GM12872 (cell line): ENCODE measurements at regions not wholly inside any gene's neighbourhood (a gene's known extent, or its start where the extent isn't known, plus 50 kb on each side); places are given as distances from the start of the nearest gene placed in this dataset.

Experiments
- CTCF ChIP-seq: IDR thresholded peaks from 3 replicates; pipeline ENCODE4 v1.5.1; 2011; ENCODE audit warnings: low read depth, mild to moderate bottlenecking, low read length, moderate library complexity; ENCODE audit not compliant: insufficient read depth

DNA sequence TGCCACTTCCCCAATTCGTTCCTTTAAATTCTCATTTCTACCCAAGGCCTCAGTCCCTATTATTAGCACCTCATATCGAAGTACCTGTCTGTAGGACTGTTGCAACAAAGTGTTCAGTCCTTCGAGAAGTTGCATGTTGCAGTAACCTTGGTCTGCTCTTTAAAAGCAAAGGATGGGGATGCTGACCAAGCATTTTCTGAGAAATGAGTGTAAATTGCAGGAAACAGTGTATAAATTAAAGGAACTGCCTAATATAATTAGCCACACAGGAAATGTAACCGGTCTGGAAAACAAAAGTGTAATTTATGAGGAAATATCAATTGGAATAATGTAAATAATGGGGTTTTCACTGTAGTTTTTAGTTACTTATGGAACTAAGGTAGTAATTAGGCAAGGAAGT, 261.9 kb upstream of the ARID1B start:
- TF ChIP-seq CTCF, result no peak

- TF ChIP-seq CTCF, result no peak
Observed at GRCh38 chr6:156513504-156513903, 263.7 kb upstream of the ARID1B start.

DNA sequence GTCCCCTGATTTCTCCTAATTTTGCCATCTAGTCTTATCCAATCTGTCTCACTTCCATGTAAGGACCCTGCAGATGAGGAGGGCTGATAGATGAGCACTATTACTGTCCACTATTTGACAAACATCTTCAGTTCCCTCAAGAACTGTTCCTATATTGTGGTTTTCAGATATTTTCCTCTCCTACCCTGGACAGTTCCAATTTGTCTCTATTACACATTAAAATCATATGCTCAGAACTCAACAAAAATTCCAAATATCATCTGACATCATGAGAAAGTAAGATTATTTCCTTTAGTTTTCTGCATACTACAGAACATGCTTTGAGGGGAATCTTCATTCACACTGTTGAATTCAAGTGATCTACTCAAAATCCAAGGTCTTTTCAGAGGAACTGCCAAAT, 265.6 kb upstream of the ARID1B start:
- TF ChIP-seq CTCF, result no peak

GRCh38 chr6:156511051-156511450, 266.1 kb upstream of the ARID1B start:
- no peak for TF ChIP-seq CTCF

GRCh38 chr6:156510242-156510641, 266.9 kb upstream of the ARID1B start:
- TF ChIP-seq CTCF, result no peak

GRCh38 chr6:156509496-156509895, 267.7 kb upstream of the ARID1B start:
- no peak for TF ChIP-seq CTCF

DNA sequence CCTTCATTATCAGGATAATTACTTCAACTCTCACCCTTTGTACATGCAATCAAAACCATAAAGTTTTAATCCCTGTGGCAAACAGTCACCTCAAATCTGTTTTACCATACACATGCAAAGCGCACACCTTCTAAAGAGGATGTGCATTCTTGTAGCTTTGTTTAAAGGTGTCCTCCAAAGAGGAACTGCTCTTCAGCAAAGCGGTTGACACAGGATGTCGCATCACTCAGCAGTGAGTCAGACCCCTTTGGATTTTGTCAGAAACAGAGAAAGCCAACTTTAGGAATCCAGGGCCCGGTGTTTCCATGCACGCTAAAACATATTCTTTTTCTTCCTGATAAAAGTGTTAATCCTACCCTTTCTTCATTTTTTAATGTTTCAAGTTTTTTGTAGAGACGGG, 268.3 kb upstream of the ARID1B start:
- no peak for TF ChIP-seq CTCF

DNA sequence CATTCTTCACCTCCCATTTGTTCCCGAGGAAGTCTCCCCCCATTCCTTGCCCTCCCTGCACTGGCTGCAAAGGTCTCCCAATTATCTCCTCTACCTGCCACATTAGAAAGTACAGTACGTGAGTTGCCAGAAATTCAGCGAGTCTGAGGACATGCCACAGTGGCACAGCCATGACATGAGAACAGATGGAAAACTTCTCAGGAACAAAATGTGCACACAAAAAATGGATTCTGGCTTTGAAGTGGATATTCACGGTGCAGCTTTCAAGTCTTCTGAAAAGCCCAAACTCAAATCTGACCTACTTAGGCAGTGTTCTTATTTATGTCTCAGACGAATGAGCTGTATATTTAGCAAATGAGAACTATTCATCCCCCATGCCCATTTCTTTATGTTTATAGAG, 269.1 kb upstream of the ARID1B start:
- no peak for TF ChIP-seq CTCF
